Naive thymus-derived CD8-positive, alpha-beta T cell (primary cell): ENCODE measurements at regions not wholly inside any gene's neighbourhood (a gene's known extent, or its start where the extent isn't known, plus 50 kb on each side); places are given as distances from the start of the nearest gene placed in this dataset.
A peak's percentile ranks its signal among the peaks of the same experiment; 100 is the strongest.

ENCODE experiments used
- ATAC-seq, 2 donors: fragments of 150-1000 bp; cut with Tn5 transposase in 1 of 2; sonication (Bioruptor Pico), chemical (Tn5 transposase) in 1 of 2; 1 replicate in 1 of 2; 2 replicates in 1 of 2; pipeline ENCODE4 v1.10.0; 2021; ENCODE audit warnings: mild to moderate bottlenecking in 2 of 2, moderate library complexity in 2 of 2
- POLR2A ChIA-PET: fragments of 350-600 bp; sonication (Branson Sonifier 250); formaldehyde crosslinking; loops from one replicate; lab custom pipeline; 2021; ENCODE audit warnings: antibody characterized with exemption; lab: Charles Lee
- DNase-seq, 10 donors: peaks; one replicate each; pipeline versions ENCODE4 v3.0.0 to v3.0.0-alpha.2; 2020 to 2022
- H3K27ac Mint-ChIP-seq, 10 donors: one replicate each; pipeline ENCODE4 v1.8.0; 2020 to 2022; ENCODE audit warnings: mild to moderate bottlenecking in 10 of 10, mixed read lengths in 10 of 10, moderate library complexity in 4 of 10, inconsistent platforms in 1 of 10
- H3K27me3 Mint-ChIP-seq, 5 donors: one replicate each; pipeline ENCODE4 v1.8.0; 2021 to 2022; ENCODE audit warnings: mixed read lengths in 5 of 5
- H3K36me3 Mint-ChIP-seq, 3 donors: one replicate each; pipeline ENCODE4 v1.8.0; 2020 to 2022; ENCODE audit warnings: mixed read lengths in 3 of 3, mild to moderate bottlenecking in 2 of 3, inconsistent platforms in 1 of 3
- H3K4me1 Mint-ChIP-seq, 4 donors: one replicate each; pipeline ENCODE4 v1.8.0; 2021 to 2022; ENCODE audit warnings: mixed read lengths in 4 of 4
- H3K4me3 Mint-ChIP-seq, 10 donors: one replicate each; pipeline ENCODE4 v1.8.0; 2020 to 2022; ENCODE audit warnings: mild to moderate bottlenecking in 10 of 10, mixed read lengths in 10 of 10, moderate library complexity in 6 of 10, inconsistent platforms in 1 of 10
- H3K9me3 Mint-ChIP-seq, 9 donors: one replicate each; pipeline ENCODE4 v1.8.0; 2020 to 2022; ENCODE audit warnings: mixed read lengths in 9 of 9, mild to moderate bottlenecking in 3 of 9, inconsistent platforms in 1 of 9, moderate library complexity in 1 of 9

GRCh38 chr4:170672381-170672965, 582.7 kb upstream of the AADAT start:
- DNase-seq (no peak), ATAC-seq (no peak)
- Mint-ChIP-seq H3K27ac (peak overlapping the region in 1 of 10 donors; percentile 0), H3K4me3 (no peak overlapping the region), H3K4me1 (no peaks in the 10 kb centered on the region), H3K9me3 (peaks cover 0 to 20% (median 2%) of the 10 kb centered on the region in 9 donors), H3K36me3 (no peaks in the 10 kb centered on the region), H3K27me3 (no peaks in the 10 kb centered on the region)
- POLR2A ChIA-PET, result no interaction called here

DNA sequence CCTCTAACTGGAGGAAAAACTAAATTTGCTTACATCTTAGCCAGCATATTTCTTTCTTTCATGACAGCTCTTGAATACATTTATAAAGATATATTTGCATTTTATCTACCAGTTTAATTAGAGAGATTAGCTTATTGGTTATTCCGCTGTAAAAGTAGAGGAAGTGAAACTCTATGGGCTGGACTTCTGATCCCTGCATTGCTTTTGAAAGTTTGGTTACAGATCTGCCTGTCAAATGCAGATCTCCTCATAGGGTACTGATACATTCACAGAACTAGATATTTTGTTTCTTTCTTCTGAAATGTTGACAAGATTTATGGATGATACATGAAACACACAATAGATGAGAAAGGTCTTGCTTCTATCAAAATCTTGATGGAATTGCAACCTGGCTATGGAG, 581.4 kb upstream of the AADAT start:
- POLR2A ChIA-PET, result no interaction called here
- DNase-seq, result no peak
- H3K4me3 Mint-ChIP-seq, result no peak overlapping the region
- no peak for ATAC-seq
- peaks cover 0 to 25% (median 0%) of the 10 kb centered on the region in 9 donors for H3K9me3 Mint-ChIP-seq
- no peaks in the 10 kb centered on the region for H3K27me3 Mint-ChIP-seq
- no peak overlapping the region for H3K27ac Mint-ChIP-seq
- no peaks in the 10 kb centered on the region for H3K4me1 Mint-ChIP-seq
- H3K36me3 Mint-ChIP-seq, result no peaks in the 10 kb centered on the region

GRCh38 chr4:170667814-170668213, 578.1 kb upstream of the AADAT start:
- DNase-seq, result no peak
- Mint-ChIP-seq H3K27me3 (no peaks in the 10 kb centered on the region), H3K36me3 (no peaks in the 10 kb centered on the region), H3K27ac (no peak overlapping the region), H3K4me3 (no peak overlapping the region), H3K4me1 (no peaks in the 10 kb centered on the region), H3K9me3 (peaks cover 0 to 25% (median under 1%) of the 10 kb centered on the region in 9 donors)
- ATAC-seq, result no peak
- POLR2A ChIA-PET, result no interaction called here

DNA sequence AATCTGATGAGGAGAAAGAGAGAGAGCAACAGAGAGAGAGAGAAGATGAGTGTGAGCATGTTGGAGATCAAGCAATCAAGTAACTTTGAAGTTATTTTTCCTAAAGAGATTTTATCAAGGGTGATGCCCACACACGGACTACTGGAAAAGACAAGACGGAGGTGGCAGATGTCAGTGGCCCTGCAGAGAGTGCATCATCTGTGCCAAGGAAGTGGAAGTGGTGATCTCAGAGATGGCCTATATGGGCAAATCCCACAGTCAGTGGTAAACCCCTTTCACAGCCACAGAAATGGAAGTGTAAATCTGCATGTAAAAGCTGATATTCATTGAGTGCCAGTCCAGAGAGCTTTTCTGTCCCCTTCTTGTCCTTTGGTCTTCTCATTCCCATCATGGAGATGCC, 577.2 kb upstream of the AADAT start:
- ATAC-seq, result no peak
- Mint-ChIP-seq H3K4me3 (no peak overlapping the region), H3K36me3 (no peaks in the 10 kb centered on the region), H3K27ac (no peak overlapping the region), H3K27me3 (no peaks in the 10 kb centered on the region), H3K9me3 (peaks cover 0 to 16% (median 2%) of the 10 kb centered on the region in 9 donors), H3K4me1 (no peaks in the 10 kb centered on the region)
- DNase-seq, result no peak
- POLR2A ChIA-PET, result no interaction called here

DNA sequence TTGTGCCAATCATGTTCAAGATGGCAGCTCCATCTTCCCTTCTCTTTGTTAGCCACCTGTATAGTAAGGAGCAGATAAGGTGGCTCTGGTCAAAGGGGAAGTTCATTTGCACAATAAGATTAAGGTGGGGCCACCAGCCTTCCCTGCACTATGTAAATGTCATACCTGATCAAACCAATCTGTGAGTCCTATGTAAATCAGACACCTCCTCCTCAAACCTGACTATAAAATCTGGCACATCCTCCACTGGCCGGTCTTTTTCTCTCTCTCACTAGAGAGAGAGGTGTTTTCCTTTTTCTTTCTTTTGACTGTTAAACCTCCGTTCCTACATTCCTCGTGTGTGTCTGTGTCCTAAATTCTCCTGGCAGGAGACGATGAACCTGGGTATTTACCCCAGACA, 572.5 kb upstream of the AADAT start:
- Mint-ChIP-seq H3K9me3 (peaks cover 0 to 19% (median 5%) of the 10 kb centered on the region in 9 donors), H3K27ac (no peak overlapping the region), H3K4me3 (no peak overlapping the region), H3K36me3 (no peaks in the 10 kb centered on the region), H3K4me1 (no peaks in the 10 kb centered on the region), H3K27me3 (no peaks in the 10 kb centered on the region)
- POLR2A ChIA-PET, result no interaction called here
- no peak for ATAC-seq
- DNase-seq, result no peak

GRCh38 chr4:170657761-170658160, 568.0 kb upstream of the AADAT start:
- H3K27ac Mint-ChIP-seq, result no peak overlapping the region
- ATAC-seq, result no peak
- no peaks in the 10 kb centered on the region for H3K27me3 Mint-ChIP-seq
- no peak for DNase-seq
- H3K9me3 Mint-ChIP-seq, result peaks cover 0 to 29% (median 8%) of the 10 kb centered on the region in 9 donors
- no peaks in the 10 kb centered on the region for H3K4me1 Mint-ChIP-seq
- no peaks in the 10 kb centered on the region for H3K36me3 Mint-ChIP-seq
- POLR2A ChIA-PET, result no interaction called here
- no peak overlapping the region for H3K4me3 Mint-ChIP-seq

DNA sequence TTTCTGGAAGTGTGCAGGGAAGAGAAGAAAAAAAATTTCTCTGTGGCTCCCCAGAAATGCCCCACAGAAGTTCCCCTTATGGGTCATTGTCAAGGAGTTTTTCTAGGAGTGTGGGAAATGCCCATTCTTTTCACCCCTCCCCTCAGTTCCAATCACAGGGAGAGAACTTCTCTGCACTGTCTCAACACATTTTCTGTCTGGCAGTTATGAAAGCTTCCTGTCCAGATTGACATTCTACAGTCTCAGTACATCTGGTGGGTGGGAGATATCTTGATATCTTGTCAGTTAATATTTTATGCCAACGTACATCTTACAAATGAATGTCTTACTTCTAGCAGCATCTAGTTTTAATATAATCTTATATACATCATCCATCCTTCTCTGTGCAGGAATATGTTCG, 566.8 kb upstream of the AADAT start:
- no peak for ATAC-seq
- Mint-ChIP-seq H3K4me1 (no peaks in the 10 kb centered on the region), H3K4me3 (no peak overlapping the region), H3K36me3 (no peaks in the 10 kb centered on the region), H3K9me3 (peaks cover 0 to 16% (median 8%) of the 10 kb centered on the region in 9 donors), H3K27me3 (no peaks in the 10 kb centered on the region), H3K27ac (no peak overlapping the region)
- POLR2A ChIA-PET, result no interaction called here
- no peak for DNase-seq

DNA sequence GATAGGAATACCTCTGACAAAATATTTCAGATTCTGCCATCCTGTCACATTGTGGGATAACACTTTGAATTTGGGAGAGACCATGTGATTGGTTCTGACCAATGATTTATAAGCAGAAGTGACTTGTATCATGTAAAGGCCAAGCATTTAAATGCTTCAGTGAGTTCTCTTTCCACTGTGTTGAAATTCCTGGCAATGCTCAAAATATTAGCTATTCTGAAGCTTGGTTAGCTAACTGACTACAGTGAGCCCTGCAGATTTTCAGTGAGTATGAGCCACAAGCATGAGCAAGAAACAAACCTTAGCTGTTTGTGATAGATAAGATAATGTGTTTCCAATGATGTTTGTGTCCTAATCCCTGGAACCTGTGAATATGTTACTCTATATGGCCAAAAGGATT, 562.8 kb upstream of the AADAT start:
- Mint-ChIP-seq H3K9me3 (peaks cover 0 to 15% (median 6%) of the 10 kb centered on the region in 9 donors), H3K4me3 (no peak overlapping the region), H3K36me3 (no peaks in the 10 kb centered on the region), H3K27ac (no peak overlapping the region), H3K27me3 (no peaks in the 10 kb centered on the region), H3K4me1 (no peaks in the 10 kb centered on the region)
- DNase-seq (no peak), ATAC-seq (no peak)
- POLR2A ChIA-PET, result no interaction called here

GRCh38 chr4:170651786-170652185, 562.0 kb upstream of the AADAT start:
- H3K27me3 Mint-ChIP-seq, result no peaks in the 10 kb centered on the region
- no peak for ATAC-seq
- no peak overlapping the region for H3K27ac Mint-ChIP-seq
- POLR2A ChIA-PET, result no interaction called here
- DNase-seq, result no peak
- no peaks in the 10 kb centered on the region for H3K36me3 Mint-ChIP-seq
- H3K9me3 Mint-ChIP-seq, result peaks cover 0 to 15% (median 6%) of the 10 kb centered on the region in 9 donors
- H3K4me3 Mint-ChIP-seq, result no peak overlapping the region
- no peaks in the 10 kb centered on the region for H3K4me1 Mint-ChIP-seq

DNA sequence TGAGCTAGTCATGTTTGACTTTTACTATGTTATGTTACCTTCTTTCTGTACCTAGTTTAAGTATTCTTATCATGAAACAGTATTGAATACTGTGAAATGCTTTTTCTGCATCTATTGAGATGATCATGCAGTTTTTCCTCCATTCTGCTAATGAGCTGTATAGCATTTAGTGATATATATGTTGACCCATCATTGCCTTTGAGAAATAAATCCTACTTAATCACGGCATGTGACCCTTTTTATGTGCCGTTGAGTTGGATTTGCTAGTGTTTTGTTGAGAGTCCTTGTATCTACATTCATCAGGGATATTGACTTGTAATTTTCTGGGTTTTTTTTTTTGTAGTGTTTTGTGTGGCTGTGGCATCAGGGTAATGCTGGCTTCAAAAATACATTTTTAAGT, 537.7 kb upstream of the AADAT start:
- POLR2A ChIA-PET, result no interaction called here
- no peak overlapping the region for H3K27ac Mint-ChIP-seq
- no peak overlapping the region for H3K4me3 Mint-ChIP-seq
- ATAC-seq (no peak), DNase-seq (no peak)
- no peaks in the 10 kb centered on the region for H3K4me1 Mint-ChIP-seq
- H3K9me3 Mint-ChIP-seq, result peaks cover 12 to 34% (median 20%) of the 10 kb centered on the region in 9 donors
- H3K27me3 Mint-ChIP-seq, result no peaks in the 10 kb centered on the region
- peaks cover 0 to 20% (median 0%) of the 10 kb centered on the region in 3 donors for H3K36me3 Mint-ChIP-seq

DNA sequence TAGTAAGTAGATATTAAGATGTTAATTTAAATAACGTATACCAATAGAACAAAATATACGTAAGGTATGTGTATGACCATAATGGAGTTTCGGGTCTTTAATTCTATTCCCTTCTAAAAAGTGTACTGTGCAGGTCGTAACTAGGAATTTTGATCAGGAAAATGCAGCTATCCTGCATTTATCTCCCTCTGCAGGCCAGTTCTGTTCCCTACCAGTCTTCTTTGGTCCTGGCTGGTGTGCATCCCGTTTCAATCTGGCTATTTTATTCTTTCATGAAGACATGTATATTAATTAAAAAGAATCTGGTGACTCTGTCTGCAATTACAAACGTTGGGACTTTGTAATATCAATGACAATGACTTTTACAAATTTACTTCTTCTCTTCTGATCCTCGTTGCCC, 534.1 kb upstream of the AADAT start:
- H3K4me3 Mint-ChIP-seq, result no peak overlapping the region
- H3K27ac Mint-ChIP-seq, result no peak overlapping the region
- H3K4me1 Mint-ChIP-seq, result no peaks in the 10 kb centered on the region
- peaks cover 0 to 2% (median 0%) of the 10 kb centered on the region in 3 donors for H3K36me3 Mint-ChIP-seq
- ATAC-seq (no peak), DNase-seq (no peak)
- no peaks in the 10 kb centered on the region for H3K27me3 Mint-ChIP-seq
- POLR2A ChIA-PET, result no interaction called here
- H3K9me3 Mint-ChIP-seq, result peaks cover 0 to 11% (median 3%) of the 10 kb centered on the region in 9 donors

DNA sequence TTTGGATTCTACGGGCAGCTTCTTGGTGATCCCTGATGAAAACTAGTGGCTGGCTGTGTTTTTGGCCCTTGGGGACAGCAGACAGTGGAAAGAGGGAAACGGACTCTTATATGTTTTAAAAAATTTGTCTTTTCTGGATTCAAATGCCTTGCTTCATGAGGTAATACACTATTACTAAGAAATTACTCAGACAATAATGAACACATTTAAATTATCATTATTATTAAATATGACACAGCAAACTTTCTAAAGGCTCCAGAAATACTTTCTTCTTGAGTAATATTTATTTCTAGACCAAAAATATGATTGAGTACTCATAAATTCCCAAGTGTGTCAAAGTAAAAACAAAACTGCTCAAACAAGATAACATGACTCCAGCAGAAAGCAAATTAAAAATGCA, 520.7 kb upstream of the AADAT start:
- H3K9me3 Mint-ChIP-seq, result peaks cover 0 to 24% (median 8%) of the 10 kb centered on the region in 9 donors
- no peaks in the 10 kb centered on the region for H3K4me1 Mint-ChIP-seq
- H3K36me3 Mint-ChIP-seq, result no peaks in the 10 kb centered on the region
- ATAC-seq, result no peak
- no peak for DNase-seq
- no peak overlapping the region for H3K27ac Mint-ChIP-seq
- no peaks in the 10 kb centered on the region for H3K27me3 Mint-ChIP-seq
- POLR2A ChIA-PET, result no interaction called here
- no peak overlapping the region for H3K4me3 Mint-ChIP-seq

DNA sequence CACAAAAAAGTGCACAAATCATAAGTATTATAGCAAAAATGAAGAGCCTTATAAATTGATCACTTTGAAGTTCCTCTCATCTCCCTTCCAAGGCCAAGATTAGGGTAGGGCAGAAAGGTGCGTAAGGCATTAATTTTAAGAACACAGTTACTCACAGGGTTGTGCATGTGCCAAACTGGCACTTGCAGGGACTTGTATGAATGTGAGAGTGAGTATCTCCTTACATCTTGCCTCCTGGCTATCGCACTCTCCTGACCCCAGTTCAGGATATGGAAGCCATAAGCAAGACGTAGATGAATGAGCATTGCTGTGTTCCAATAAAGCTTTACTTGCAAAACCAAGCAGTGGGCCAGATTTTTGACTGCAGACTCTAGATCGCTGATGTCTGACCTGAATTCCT, 510.1 kb upstream of the AADAT start:
- Mint-ChIP-seq H3K4me1 (no peaks in the 10 kb centered on the region), H3K9me3 (peaks cover 0 to 19% (median 7%) of the 10 kb centered on the region in 9 donors), H3K27me3 (no peaks in the 10 kb centered on the region), H3K27ac (no peak overlapping the region), H3K4me3 (no peak overlapping the region), H3K36me3 (no peaks in the 10 kb centered on the region)
- no peak for ATAC-seq
- POLR2A ChIA-PET, result no interaction called here
- no peak for DNase-seq

DNA sequence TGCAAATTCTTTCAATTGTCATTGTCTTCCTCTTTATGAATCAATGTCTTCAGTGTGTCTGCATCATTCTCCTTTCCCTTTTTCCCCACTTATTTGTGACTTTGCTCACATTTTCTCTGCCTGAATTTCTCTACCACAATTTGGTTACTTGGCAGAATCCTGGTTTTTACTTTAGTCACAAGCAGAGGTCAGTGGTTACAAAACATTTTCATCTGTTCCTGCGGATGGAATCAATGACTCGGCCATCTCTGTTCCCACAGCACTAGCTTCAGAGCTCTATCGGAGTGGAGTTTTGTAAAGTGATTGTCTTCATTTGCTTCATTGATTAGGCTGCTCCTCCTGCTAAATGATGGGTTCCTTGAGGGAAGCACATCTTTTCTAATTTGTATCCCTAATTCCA, 501.3 kb upstream of the AADAT start:
- DNase-seq (no peak), ATAC-seq (no peak)
- no peak overlapping the region for H3K27ac Mint-ChIP-seq
- H3K9me3 Mint-ChIP-seq, result peaks cover 0 to 21% (median 3%) of the 10 kb centered on the region in 9 donors
- POLR2A ChIA-PET, result no interaction called here
- no peaks in the 10 kb centered on the region for H3K27me3 Mint-ChIP-seq
- H3K36me3 Mint-ChIP-seq, result no peaks in the 10 kb centered on the region
- no peak overlapping the region for H3K4me3 Mint-ChIP-seq
- no peaks in the 10 kb centered on the region for H3K4me1 Mint-ChIP-seq
